H1 (cell line): ENCODE measurements at regions not wholly inside any gene's neighbourhood (a gene's known extent, or its start where the extent isn't known, plus 50 kb on each side); places are given as distances from the start of the nearest gene placed in this dataset.

Experiments
- ASH2L ChIP-seq: fragments of 200-600, 300-600 bp; sonication (generic); IDR thresholded peaks from one replicate; pipeline ENCODE4 v1.7.1; 2017; ENCODE audit warnings: low read length
- BACH1 ChIP-seq: IDR thresholded peaks from 2 replicates; pipeline ENCODE4 v1.6.1; 2012; ENCODE audit warnings: low read length, improper control_type of control experiment
- CBX5 ChIP-seq: fragments of 300-800, 300-1000 bp; sonication (generic); IDR thresholded peaks from 2 replicates; pipeline ENCODE4 v1.7.1; 2016; ENCODE audit warnings: antibody characterized with exemption, low read length, low read depth
- CREB1 ChIP-seq: IDR thresholded peaks from 2 replicates; pipeline ENCODE4 v1.6.1; 2012; ENCODE audit warnings: inconsistent platforms
- EP300 ChIP-seq, 2 experiments: IDR thresholded peaks; 1 replicate in 1 of 2; 2 replicates in 1 of 2; pipeline ENCODE4 v1.6.1; 2011 to 2012; ENCODE audit warnings: low read depth in 2 of 2, low read length in 2 of 2, mild to moderate bottlenecking in 2 of 2, borderline replicate concordance in 1 of 2, inconsistent platforms in 1 of 2, moderate library complexity in 1 of 2
- EZH2 ChIP-seq: fragments of 200-600 bp; sonication (generic); IDR thresholded peaks from 2 replicates; pipeline ENCODE4 v1.7.1; 2012; ENCODE audit warnings: low read depth, mild to moderate bottlenecking, moderate library complexity, low read length, inconsistent platforms; ENCODE audit not compliant: severe bottlenecking
- JUN ChIP-seq: IDR thresholded peaks from 2 replicates; pipeline ENCODE4 v1.6.1; 2011; ENCODE audit warnings: low read depth, mild to moderate bottlenecking, improper control_type of control experiment, low read length
- KDM5A ChIP-seq: fragments of 200-600 bp; IDR thresholded peaks from 2 replicates; pipeline ENCODE4 v1.7.1; 2012; ENCODE audit warnings: mild to moderate bottlenecking, low read length, inconsistent platforms, mixed read lengths
- POLR2A ChIP-seq, 2 experiments: IDR thresholded peaks; 1 replicate in 1 of 2; 2 replicates in 1 of 2; pipeline ENCODE4 v1.6.1; 2011; ENCODE audit warnings: low read depth in 2 of 2, low read length in 2 of 2, mild to moderate bottlenecking in 2 of 2; ENCODE audit errors: control extremely low read depth in 1 of 2
- RAD21 ChIP-seq, 2 experiments: IDR thresholded peaks in 1 of 2; conservative IDR thresholded peaks in 1 of 2; 2 replicates each; pipeline ENCODE4 v1.6.1; 2011; ENCODE audit warnings: low read depth in 2 of 2, low read length in 2 of 2, improper control_type of control experiment in 1 of 2, inconsistent platforms in 1 of 2, mild to moderate bottlenecking in 1 of 2, moderate library complexity in 1 of 2
- TAF7 ChIP-seq: optimal IDR thresholded peaks from 2 replicates; pipeline ENCODE3; 2011; ENCODE audit warnings: low read depth, mild to moderate bottlenecking, inconsistent platforms, low read length, moderate library complexity, borderline replicate concordance
- YY1 ChIP-seq: IDR thresholded peaks from 2 replicates; pipeline ENCODE4 v1.6.1; 2011; ENCODE audit warnings: low read depth, mild to moderate bottlenecking, low read length
- TF ChIP-seq, protein P1 (sequence below), 3 experiments: IDR thresholded peaks; 1 replicate in 2 of 3; 2 replicates in 1 of 3; pipeline versions ENCODE4 v1.5.1 to v1.6.1; 2011; ENCODE audit warnings: low read length in 3 of 3, mild to moderate bottlenecking in 3 of 3, inconsistent platforms in 2 of 3, low read depth in 1 of 3, moderate library complexity in 1 of 3; ENCODE audit not compliant: insufficient read depth in 1 of 3; ENCODE audit errors: control extremely low read depth in 1 of 3
- TF ChIP-seq, protein P2 (sequence below): IDR thresholded peaks from 2 replicates; pipeline ENCODE4 v1.6.1; 2011; ENCODE audit warnings: low read length, improper control_type of control experiment

GRCh38 chr3:144462337-144462736, 490.7 kb downstream of the DIPK2A start:
- TF ChIP-seq, protein P1, sequence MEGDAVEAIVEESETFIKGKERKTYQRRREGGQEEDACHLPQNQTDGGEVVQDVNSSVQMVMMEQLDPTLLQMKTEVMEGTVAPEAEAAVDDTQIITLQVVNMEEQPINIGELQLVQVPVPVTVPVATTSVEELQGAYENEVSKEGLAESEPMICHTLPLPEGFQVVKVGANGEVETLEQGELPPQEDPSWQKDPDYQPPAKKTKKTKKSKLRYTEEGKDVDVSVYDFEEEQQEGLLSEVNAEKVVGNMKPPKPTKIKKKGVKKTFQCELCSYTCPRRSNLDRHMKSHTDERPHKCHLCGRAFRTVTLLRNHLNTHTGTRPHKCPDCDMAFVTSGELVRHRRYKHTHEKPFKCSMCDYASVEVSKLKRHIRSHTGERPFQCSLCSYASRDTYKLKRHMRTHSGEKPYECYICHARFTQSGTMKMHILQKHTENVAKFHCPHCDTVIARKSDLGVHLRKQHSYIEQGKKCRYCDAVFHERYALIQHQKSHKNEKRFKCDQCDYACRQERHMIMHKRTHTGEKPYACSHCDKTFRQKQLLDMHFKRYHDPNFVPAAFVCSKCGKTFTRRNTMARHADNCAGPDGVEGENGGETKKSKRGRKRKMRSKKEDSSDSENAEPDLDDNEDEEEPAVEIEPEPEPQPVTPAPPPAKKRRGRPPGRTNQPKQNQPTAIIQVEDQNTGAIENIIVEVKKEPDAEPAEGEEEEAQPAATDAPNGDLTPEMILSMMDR (IDR thresholded peaks at IDR 0.05; ENCODE audit: control extremely low read depth in 1 of 3, insufficient read depth in 1 of 3, low read depth in 1 of 3, low read length in 3 of 3) = no peak
- TF ChIP-seq RAD21 (IDR thresholded peaks at IDR 0.05 in 1 of 2, conservative IDR thresholded peaks at IDR 0.05 in 1 of 2; ENCODE audit: low read depth in 2 of 2, low read length in 2 of 2) (no peak), EZH2 (no peak), EP300 (IDR thresholded peaks at IDR 0.05; ENCODE audit: borderline replicate concordance in 1 of 2, low read depth in 2 of 2, low read length in 2 of 2) (no peak), KDM5A (no peak), YY1 (no peak), TAF7 (no peak), CBX5 (no peak), ASH2L (no peak), JUN (no peak), POLR2A (IDR thresholded peaks at IDR 0.05; ENCODE audit: control extremely low read depth in 1 of 2, low read depth in 2 of 2, low read length in 2 of 2) (no peak), CREB1 (no peak), BACH1 (no peak)
- TF ChIP-seq, protein P2, sequence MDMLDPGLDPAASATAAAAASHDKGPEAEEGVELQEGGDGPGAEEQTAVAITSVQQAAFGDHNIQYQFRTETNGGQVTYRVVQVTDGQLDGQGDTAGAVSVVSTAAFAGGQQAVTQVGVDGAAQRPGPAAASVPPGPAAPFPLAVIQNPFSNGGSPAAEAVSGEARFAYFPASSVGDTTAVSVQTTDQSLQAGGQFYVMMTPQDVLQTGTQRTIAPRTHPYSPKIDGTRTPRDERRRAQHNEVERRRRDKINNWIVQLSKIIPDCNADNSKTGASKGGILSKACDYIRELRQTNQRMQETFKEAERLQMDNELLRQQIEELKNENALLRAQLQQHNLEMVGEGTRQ = no peak
